K562 (cell line): ENCODE measurements at regions not wholly inside any gene's neighbourhood (a gene's known extent, or its start where the extent isn't known, plus 50 kb on each side); places are given as distances from the start of the nearest gene placed in this dataset.

Source experiments
- TARDBP ChIP-seq: fragments of 450-650 bp; IDR thresholded peaks from 2 replicates; pipeline ENCODE4 v1.6.1; 2016
- TEAD2 ChIP-seq: fragments of 450-650 bp; IDR thresholded peaks from 2 replicates; pipeline ENCODE4 v1.6.1; 2016; ENCODE audit warnings: missing genetic modification characterization, control low read depth, missing compliant biosample characterization
- ZNF263 ChIP-seq: sonication (generic); formaldehyde crosslinking; IDR thresholded peaks from 2 replicates; pipeline ENCODE4 v1.8.0; 2022; ENCODE audit warnings: mild to moderate bottlenecking, missing genetic modification reagents, borderline replicate concordance
- TF ChIP-seq, protein P1 (sequence below): fragments of 450-650 bp; IDR thresholded peaks from 2 replicates; pipeline ENCODE4 v1.6.1; 2016; ENCODE audit warnings: mild to moderate bottlenecking, moderate library complexity

- TF ChIP-seq, protein P1, sequence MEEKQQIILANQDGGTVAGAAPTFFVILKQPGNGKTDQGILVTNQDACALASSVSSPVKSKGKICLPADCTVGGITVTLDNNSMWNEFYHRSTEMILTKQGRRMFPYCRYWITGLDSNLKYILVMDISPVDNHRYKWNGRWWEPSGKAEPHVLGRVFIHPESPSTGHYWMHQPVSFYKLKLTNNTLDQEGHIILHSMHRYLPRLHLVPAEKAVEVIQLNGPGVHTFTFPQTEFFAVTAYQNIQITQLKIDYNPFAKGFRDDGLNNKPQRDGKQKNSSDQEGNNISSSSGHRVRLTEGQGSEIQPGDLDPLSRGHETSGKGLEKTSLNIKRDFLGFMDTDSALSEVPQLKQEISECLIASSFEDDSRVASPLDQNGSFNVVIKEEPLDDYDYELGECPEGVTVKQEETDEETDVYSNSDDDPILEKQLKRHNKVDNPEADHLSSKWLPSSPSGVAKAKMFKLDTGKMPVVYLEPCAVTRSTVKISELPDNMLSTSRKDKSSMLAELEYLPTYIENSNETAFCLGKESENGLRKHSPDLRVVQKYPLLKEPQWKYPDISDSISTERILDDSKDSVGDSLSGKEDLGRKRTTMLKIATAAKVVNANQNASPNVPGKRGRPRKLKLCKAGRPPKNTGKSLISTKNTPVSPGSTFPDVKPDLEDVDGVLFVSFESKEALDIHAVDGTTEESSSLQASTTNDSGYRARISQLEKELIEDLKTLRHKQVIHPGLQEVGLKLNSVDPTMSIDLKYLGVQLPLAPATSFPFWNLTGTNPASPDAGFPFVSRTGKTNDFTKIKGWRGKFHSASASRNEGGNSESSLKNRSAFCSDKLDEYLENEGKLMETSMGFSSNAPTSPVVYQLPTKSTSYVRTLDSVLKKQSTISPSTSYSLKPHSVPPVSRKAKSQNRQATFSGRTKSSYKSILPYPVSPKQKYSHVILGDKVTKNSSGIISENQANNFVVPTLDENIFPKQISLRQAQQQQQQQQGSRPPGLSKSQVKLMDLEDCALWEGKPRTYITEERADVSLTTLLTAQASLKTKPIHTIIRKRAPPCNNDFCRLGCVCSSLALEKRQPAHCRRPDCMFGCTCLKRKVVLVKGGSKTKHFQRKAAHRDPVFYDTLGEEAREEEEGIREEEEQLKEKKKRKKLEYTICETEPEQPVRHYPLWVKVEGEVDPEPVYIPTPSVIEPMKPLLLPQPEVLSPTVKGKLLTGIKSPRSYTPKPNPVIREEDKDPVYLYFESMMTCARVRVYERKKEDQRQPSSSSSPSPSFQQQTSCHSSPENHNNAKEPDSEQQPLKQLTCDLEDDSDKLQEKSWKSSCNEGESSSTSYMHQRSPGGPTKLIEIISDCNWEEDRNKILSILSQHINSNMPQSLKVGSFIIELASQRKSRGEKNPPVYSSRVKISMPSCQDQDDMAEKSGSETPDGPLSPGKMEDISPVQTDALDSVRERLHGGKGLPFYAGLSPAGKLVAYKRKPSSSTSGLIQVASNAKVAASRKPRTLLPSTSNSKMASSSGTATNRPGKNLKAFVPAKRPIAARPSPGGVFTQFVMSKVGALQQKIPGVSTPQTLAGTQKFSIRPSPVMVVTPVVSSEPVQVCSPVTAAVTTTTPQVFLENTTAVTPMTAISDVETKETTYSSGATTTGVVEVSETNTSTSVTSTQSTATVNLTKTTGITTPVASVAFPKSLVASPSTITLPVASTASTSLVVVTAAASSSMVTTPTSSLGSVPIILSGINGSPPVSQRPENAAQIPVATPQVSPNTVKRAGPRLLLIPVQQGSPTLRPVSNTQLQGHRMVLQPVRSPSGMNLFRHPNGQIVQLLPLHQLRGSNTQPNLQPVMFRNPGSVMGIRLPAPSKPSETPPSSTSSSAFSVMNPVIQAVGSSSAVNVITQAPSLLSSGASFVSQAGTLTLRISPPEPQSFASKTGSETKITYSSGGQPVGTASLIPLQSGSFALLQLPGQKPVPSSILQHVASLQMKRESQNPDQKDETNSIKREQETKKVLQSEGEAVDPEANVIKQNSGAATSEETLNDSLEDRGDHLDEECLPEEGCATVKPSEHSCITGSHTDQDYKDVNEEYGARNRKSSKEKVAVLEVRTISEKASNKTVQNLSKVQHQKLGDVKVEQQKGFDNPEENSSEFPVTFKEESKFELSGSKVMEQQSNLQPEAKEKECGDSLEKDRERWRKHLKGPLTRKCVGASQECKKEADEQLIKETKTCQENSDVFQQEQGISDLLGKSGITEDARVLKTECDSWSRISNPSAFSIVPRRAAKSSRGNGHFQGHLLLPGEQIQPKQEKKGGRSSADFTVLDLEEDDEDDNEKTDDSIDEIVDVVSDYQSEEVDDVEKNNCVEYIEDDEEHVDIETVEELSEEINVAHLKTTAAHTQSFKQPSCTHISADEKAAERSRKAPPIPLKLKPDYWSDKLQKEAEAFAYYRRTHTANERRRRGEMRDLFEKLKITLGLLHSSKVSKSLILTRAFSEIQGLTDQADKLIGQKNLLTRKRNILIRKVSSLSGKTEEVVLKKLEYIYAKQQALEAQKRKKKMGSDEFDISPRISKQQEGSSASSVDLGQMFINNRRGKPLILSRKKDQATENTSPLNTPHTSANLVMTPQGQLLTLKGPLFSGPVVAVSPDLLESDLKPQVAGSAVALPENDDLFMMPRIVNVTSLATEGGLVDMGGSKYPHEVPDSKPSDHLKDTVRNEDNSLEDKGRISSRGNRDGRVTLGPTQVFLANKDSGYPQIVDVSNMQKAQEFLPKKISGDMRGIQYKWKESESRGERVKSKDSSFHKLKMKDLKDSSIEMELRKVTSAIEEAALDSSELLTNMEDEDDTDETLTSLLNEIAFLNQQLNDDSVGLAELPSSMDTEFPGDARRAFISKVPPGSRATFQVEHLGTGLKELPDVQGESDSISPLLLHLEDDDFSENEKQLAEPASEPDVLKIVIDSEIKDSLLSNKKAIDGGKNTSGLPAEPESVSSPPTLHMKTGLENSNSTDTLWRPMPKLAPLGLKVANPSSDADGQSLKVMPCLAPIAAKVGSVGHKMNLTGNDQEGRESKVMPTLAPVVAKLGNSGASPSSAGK = no peak
- TF ChIP-seq ZNF263 (CRISPR knock-in tag) (no peak), TARDBP (no peak), TEAD2 (no peak)
These were observed 226.0 kb upstream of the PTGER4 start (continued) for GRCh38 chr5:40453689-40454088.
